OCI-LY3 (cell line): ENCODE measurements at regions not wholly inside any gene's neighbourhood (a gene's known extent, or its start where the extent isn't known, plus 50 kb on each side); places are given as distances from the start of the nearest gene placed in this dataset.

Experiments used
- CTCF ChIP-seq: fragments of 200-600, 300-600 bp; sonication (generic); IDR thresholded peaks from 2 replicates; pipeline ENCODE4 v1.5.1; 2014; ENCODE audit warnings: antibody characterized with exemption, low read length, low read depth
- EZH2phosphoT487 ChIP-seq: fragments of 200-600 bp; shearing (Covaris generic); IDR thresholded peaks from 2 replicates; pipeline ENCODE4 v1.6.1; 2018; ENCODE audit warnings: antibody characterized with exemption, mixed run types, low read depth

DNA sequence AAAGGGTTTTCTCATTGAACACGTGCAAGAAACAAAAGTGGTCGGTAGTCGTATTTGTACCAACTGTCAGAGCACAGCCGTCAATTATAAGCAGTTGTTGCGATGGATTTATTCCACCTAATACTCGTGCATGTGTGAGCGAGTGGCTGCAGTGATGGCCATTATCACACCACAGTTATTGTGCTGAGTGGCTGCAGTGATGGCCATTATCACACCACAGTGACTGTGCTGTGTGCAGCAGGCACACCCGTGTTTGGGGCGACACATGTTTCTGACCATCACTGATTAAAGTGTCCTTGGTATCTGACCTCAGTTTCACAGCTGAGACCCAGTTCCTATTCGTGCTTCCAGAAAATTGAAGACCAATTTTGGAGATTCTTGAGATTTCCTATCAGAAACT, 142.9 kb upstream of the PFKP start:
- TF ChIP-seq CTCF (no peak), EZH2phosphoT487 (no peak)
